HepG2 (cell line): ENCODE measurements at regions not wholly inside any gene's neighbourhood (a gene's known extent, or its start where the extent isn't known, plus 50 kb on each side); places are given as distances from the start of the nearest gene placed in this dataset.

Experiments
- ATAC-seq: fragments of 200-7000 bp; cut with Tn5 transposase; 3 replicates; pipeline ENCODE4 v1.9.1; 2020; ENCODE audit warnings: mild to moderate bottlenecking, moderate library complexity
- BruUV-seq: library from RNA; stranded (reverse); fragments of 400-500 nt; replicated peaks from 2 replicates; lab custom pipeline; 2021; lab: Mats Ljungman, UMichigan
- CTCF ChIA-PET: fragments of 300-600 bp; formaldehyde crosslinking; extraction: SDS; loops from one replicate; lab custom pipeline; 2021; ENCODE audit warnings: low total read pairs, inconsistent platforms, low intra/inter-chr PET ratio; lab: Yijun Ruan, JAX
- POLR2A ChIA-PET: fragments of 350-600 bp; sonication (Branson Sonifier 250); formaldehyde crosslinking; loops from one replicate; lab custom pipeline; 2020; ENCODE audit warnings: antibody characterized with exemption, inconsistent platforms; lab: Yijun Ruan, JAX
- DNase-seq: peaks from one replicate; pipeline ENCODE4 v3.0.0-alpha.2; 2015; ENCODE audit warnings: low spot score
- FAIRE-seq: peaks from 3 replicates; lab custom pipeline; 2011; peaks lifted over from hg19 to GRCh38; lab: Jason Lieb, UNC
- H2AFZ ChIP-seq: one replicate; pipeline ENCODE4 v1.6.1; 2011; ENCODE audit warnings: low read length, inconsistent platforms
- H3K27ac ChIP-seq: fragments of 300-600 bp; 3 replicates; pipeline ENCODE4 v1.8.0; 2011; ENCODE audit warnings: mixed run types, mild to moderate bottlenecking, mixed read lengths, low read length, inconsistent platforms; ENCODE audit not compliant: insufficient read depth; ENCODE audit errors: extremely low read length
- H3K27me3 ChIP-seq, 2 experiments: fragments of 200-600 bp in 1 of 2; 2 replicates in 1 of 2; 3 replicates in 1 of 2; pipeline versions ENCODE4 v1.6.0 to v1.8.0; 2011; ENCODE audit warnings: low read length in 2 of 2, mild to moderate bottlenecking in 2 of 2, moderate library complexity in 2 of 2, inconsistent platforms in 1 of 2; ENCODE audit not compliant: insufficient read depth in 2 of 2, control insufficient read depth in 1 of 2
- H3K36me3 ChIP-seq, 2 experiments: fragments of 200-600 bp in 1 of 2; replicated peaks in 1 of 2; 2 replicates in 1 of 2; 3 replicates in 1 of 2; pipeline versions ENCODE4 v1.5.1 to v1.8.0; 2011; ENCODE audit warnings: low read length in 2 of 2, inconsistent platforms in 1 of 2; ENCODE audit not compliant: insufficient read depth in 2 of 2, control insufficient read depth in 1 of 2
- H3K4me1 ChIP-seq: 2 replicates; pipeline ENCODE4 v1.5.1; 2012; ENCODE audit warnings: low read length, inconsistent platforms; ENCODE audit not compliant: insufficient read depth
- H3K4me2 ChIP-seq: 2 replicates; pipeline ENCODE4 v1.6.0; 2011; ENCODE audit warnings: low read depth, low read length, inconsistent platforms
- H3K4me3 ChIP-seq, 3 experiments: fragments of 200-600 bp in 1 of 3; sonication (generic), shearing (Covaris generic) in 1 of 3; replicated peaks in 1 of 3; 2 replicates each; pipeline ENCODE4 v1.5.1; 2011 to 2016; ENCODE audit warnings: low read length in 3 of 3, inconsistent platforms in 2 of 3, low read depth in 2 of 3, mild to moderate bottlenecking in 2 of 3, control low read depth in 1 of 3, mixed read lengths in 1 of 3; ENCODE audit not compliant: insufficient read depth in 1 of 3
- H3K79me2 ChIP-seq: one replicate; pipeline ENCODE4 v1.6.1; 2011; ENCODE audit warnings: low read length, inconsistent platforms; ENCODE audit not compliant: insufficient read depth
- H3K9ac ChIP-seq: 2 replicates; pipeline ENCODE4 v1.6.0; 2011; ENCODE audit warnings: mild to moderate bottlenecking, low read depth, low read length, inconsistent platforms; ENCODE audit not compliant: insufficient read depth
- H3K9me3 ChIP-seq: 2 replicates; pipeline ENCODE4 v1.5.1; 2012; ENCODE audit warnings: mild to moderate bottlenecking, low read length
- H4K20me1 ChIP-seq: 2 replicates; pipeline ENCODE4 v1.6.0; 2011; ENCODE audit warnings: inconsistent platforms, mild to moderate bottlenecking, low read length, moderate library complexity; ENCODE audit not compliant: insufficient read depth
- FIP1L1 ChIP-seq: fragments of 200-400 bp; formaldehyde crosslinking; IDR thresholded peaks from 2 replicates; pipeline ENCODE4 v1.6.1; 2018; ENCODE audit warnings: low read depth, mild to moderate bottlenecking, low read length, moderate library complexity, borderline replicate concordance; ENCODE audit not compliant: insufficient read depth
- SALL1 ChIP-seq: sonication (generic); formaldehyde crosslinking; IDR thresholded peaks from 2 replicates; pipeline ENCODE4 v1.8.0; 2022; ENCODE audit warnings: mild to moderate bottlenecking, missing genetic modification reagents
- ZFYVE20 ChIP-seq: sonication (generic); formaldehyde crosslinking; IDR thresholded peaks from 2 replicates; pipeline ENCODE4 v1.8.0; 2023; ENCODE audit warnings: low read depth, mild to moderate bottlenecking, moderate library complexity, missing genetic modification reagents, borderline replicate concordance
- ZNF672 ChIP-seq: sonication (generic); formaldehyde crosslinking; IDR thresholded peaks from 2 replicates; pipeline ENCODE4 v1.8.1; 2022; ENCODE audit warnings: missing genetic modification reagents
- ZNF772 ChIP-seq: sonication (generic); formaldehyde crosslinking; IDR thresholded peaks from 2 replicates; pipeline ENCODE4 v1.5.0; 2020; ENCODE audit warnings: mild to moderate bottlenecking, missing genetic modification reagents
- ZNF777 ChIP-seq: sonication (generic); formaldehyde crosslinking; IDR thresholded peaks from 2 replicates; pipeline ENCODE4 v1.4.0; 2020; ENCODE audit warnings: missing genetic modification reagents
- ZSCAN30 ChIP-seq: sonication (generic); formaldehyde crosslinking; IDR thresholded peaks from 2 replicates; pipeline ENCODE4 v1.5.0; 2020; ENCODE audit warnings: mild to moderate bottlenecking, missing genetic modification reagents
- WGBS: methylation state at CpG from one replicate; pipeline ENCODE4 v1.1.6; 2017; ENCODE audit warnings: low lambda C conversion rate; 5-methylcytosine and 5-hydroxymethylcytosine counted together
- in situ Hi-C: cut with HindIII; loops from 2 replicates; pipeline ENCODE4 v1.10.0; 2017; ENCODE audit warnings: low pct_unique_long_range_greater_than_20kb; ENCODE audit not compliant: extremely low pct_ligation_motif_present
- intact Hi-C: fragments of 100-400 bp; cut with micrococcal nuclease; formaldehyde crosslinking; loops from one replicate; pipeline ENCODE4 v1.10.0; 2022; ENCODE audit not compliant: unreplicated experiment
- TF ChIP-seq, protein P1 (sequence below): sonication (generic); formaldehyde crosslinking; IDR thresholded peaks from 2 replicates; pipeline ENCODE4 v1.5.0; 2020; ENCODE audit warnings: missing genetic modification reagents
- TF ChIP-seq, protein P2 (sequence below): sonication (generic); formaldehyde crosslinking; IDR thresholded peaks from 2 replicates; pipeline ENCODE4 v1.5.1; 2020; ENCODE audit warnings: missing genetic modification reagents, mild to moderate bottlenecking, borderline replicate concordance

DNA sequence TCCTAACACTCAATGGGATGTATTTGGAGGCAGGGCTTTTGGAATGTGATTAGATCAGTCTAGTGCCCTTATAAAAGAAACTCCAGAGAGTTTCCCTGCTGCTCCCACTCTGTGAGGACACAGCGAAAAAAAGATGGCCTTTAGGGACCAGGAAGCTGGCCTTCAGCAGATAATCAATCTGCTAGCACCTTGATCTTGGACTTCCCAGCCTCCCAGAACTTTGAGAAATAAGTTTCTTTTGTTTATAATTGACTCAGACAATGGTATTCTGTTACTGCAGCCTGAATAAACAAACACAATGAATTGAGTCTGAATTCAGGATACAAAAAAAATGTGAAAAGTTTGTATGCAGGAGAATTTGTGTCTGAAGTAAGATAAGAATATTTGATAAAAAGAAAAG, 842.1 kb downstream of the FSTL5 start:
- H3K79me2 ChIP-seq: no peaks in the 10 kb centered on the region
- ATAC-seq (no peak), FAIRE-seq (no peak), DNase-seq (no peak)
- H3K27me3 ChIP-seq: no peaks in the 10 kb centered on the region
- BruUV-seq: no TSS peak
- TF ChIP-seq, protein P1, sequence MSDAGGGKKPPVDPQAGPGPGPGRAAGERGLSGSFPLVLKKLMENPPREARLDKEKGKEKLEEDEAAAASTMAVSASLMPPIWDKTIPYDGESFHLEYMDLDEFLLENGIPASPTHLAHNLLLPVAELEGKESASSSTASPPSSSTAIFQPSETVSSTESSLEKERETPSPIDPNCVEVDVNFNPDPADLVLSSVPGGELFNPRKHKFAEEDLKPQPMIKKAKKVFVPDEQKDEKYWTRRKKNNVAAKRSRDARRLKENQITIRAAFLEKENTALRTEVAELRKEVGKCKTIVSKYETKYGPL (CRISPR knock-in tag): no peak
- TF ChIP-seq FIP1L1: no peak
- TF ChIP-seq ZSCAN30 (CRISPR knock-in tag): no peak
- no peak for TF ChIP-seq ZNF772 (CRISPR knock-in tag)
- TF ChIP-seq, protein P2, sequence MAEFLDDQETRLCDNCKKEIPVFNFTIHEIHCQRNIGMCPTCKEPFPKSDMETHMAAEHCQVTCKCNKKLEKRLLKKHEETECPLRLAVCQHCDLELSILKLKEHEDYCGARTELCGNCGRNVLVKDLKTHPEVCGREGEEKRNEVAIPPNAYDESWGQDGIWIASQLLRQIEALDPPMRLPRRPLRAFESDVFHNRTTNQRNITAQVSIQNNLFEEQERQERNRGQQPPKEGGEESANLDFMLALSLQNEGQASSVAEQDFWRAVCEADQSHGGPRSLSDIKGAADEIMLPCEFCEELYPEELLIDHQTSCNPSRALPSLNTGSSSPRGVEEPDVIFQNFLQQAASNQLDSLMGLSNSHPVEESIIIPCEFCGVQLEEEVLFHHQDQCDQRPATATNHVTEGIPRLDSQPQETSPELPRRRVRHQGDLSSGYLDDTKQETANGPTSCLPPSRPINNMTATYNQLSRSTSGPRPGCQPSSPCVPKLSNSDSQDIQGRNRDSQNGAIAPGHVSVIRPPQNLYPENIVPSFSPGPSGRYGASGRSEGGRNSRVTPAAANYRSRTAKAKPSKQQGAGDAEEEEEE (CRISPR knock-in tag): no peak
- TF ChIP-seq ZNF777 (CRISPR knock-in tag): no peak
- TF ChIP-seq ZNF672: no peak
- TF ChIP-seq SALL1 (CRISPR knock-in tag): no peak
- TF ChIP-seq ZFYVE20 (CRISPR knock-in tag): no peak
- no peaks in the 10 kb centered on the region for H3K36me3 ChIP-seq
- no peak overlapping the region for H3K9ac ChIP-seq
- H3K4me2 ChIP-seq: no peak overlapping the region
- H4K20me1 ChIP-seq: no peaks in the 10 kb centered on the region
- 0% methylated on average over 1 of the region's 1 CpG for WGBS
- in situ Hi-C loops (loop anchor here (25.0 kb wide), 1 partner anchor 841 kb away; the partner anchor contains the start of gene FSTL5), intact Hi-C loops (loop anchor here (10.0 kb wide), 1 partner anchor 1143 kb away; no protein-coding TSS in a partner anchor)
- H3K4me1 ChIP-seq: no peaks in the 10 kb centered on the region
- ChIA-PET POLR2A (no interaction called here), CTCF (interaction anchor here (1.7 kb wide), 1 partner anchor 848 kb away, joined by 10 read pairs; no protein-coding TSS in a partner anchor)
- H2AFZ ChIP-seq: no peak overlapping the region
- H3K4me3 ChIP-seq: no peak overlapping the region
- no peak overlapping the region for H3K27ac ChIP-seq
- no peaks in the 10 kb centered on the region for H3K9me3 ChIP-seq
